T-helper 22 cell (primary cell): ENCODE measurements at regions not wholly inside any gene's neighbourhood (a gene's known extent, or its start where the extent isn't known, plus 50 kb on each side); places are given as distances from the start of the nearest gene placed in this dataset.

Experiments
- DNase-seq: peaks from one replicate; pipeline ENCODE4 v3.0.0-alpha.2; 2020; ENCODE audit warnings: low read depth

- no peak for DNase-seq
Measured at GRCh38 chr12:47560415-47560814, 145.4 kb downstream of the RPAP3 start.

DNA sequence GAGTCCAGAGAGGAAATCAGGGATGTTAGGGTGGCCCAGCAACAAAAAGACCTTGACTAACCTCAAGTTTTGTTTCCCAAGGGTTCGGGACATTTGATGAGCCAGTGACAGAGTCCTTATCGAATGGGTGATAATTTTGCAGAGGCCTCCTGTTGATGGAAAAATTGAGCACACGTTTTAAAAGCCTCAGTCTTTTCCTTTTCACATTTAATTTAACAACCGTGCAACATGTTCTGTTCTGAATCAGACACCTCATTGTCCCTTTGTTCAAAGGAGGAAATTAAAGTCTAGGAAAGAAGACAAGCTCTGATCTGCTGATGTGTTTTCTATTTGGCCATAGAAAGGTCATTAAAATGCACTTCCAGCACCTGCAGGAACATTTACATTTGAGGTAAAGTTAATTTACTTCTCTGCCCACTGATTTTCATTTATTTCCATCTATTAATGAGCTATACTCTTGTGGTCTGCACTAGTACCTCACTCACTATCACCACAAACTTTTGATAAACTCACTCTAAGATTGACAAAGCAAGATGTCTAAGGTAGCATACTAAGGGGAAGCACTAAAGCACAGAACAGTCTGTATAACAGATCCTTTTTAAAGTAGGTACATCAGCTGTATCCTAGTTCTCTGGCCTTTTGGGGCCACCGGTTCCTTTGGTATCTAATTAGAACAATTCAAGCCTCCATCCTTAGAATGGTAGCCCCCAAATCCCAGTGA lies 147.0 kb downstream of the RPAP3 start:
- no peak for DNase-seq

- DNase-seq: no peak
Measured at GRCh38 chr12:47557386-47557785, 148.4 kb downstream of the RPAP3 start.

DNA sequence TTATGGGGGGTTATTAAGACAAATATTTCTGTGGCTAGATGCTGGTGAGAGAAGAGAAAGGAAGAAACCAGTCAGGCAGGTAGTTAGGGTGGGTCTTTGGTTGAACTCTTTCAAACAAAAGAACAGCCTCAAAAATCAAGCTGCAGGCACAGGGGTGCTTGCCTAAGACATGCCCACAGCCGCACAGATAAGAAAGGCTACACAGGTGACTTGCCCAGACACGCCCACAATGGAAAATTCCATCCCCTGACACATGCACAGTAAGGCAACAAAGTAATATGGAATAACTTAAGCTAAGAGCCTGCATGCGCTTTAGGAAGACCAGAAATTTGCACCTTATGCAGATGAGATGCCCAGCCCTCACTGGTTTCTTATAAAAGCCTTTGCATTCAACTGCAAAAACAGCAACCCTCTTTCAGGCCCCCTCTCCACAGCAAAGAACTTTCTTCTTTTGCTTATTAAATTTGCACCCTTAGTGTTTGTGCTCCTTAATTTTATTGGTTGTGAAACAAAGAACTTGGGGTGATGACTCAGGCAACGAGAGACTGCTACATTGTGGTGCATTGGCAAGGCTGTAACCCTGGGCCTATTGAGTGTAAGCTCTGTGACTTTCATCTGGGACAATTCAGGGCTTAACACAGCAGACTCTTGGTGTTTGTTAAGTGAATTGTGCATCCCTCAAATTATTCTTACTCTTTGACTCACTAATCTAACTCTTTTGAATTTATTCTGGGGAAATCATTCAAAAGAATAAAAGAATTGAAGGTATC lies 149.4 kb downstream of the RPAP3 start:
- DNase-seq: no peak

DNA sequence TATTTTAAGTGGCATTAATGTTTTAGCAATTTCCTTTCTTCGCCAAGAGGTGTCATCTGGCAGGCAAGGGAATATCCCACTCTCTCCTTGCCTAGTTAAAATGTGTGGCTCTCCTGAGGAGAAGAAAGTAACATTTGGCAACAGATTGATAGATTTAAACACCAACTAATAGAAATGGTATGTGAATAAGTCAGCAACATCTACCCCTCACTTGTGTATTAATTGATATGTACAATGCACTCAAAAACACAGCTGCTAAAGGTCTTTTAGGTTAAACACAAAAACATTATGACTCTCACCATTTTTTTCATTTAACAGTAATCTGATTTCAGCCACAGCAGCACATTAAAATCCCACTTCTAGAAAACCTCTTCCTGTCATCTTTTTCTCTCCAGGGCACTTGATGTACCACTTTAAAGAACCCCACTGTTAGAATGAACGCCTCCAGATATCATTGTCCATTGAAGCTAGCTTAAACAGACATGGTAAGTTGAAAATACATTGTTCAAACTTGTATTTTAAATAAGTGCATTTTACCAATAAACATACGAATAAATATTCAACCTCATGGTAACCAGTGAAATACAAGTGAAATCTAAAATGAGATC lies 151.7 kb downstream of the RPAP3 start:
- DNase-seq: no peak

DNA sequence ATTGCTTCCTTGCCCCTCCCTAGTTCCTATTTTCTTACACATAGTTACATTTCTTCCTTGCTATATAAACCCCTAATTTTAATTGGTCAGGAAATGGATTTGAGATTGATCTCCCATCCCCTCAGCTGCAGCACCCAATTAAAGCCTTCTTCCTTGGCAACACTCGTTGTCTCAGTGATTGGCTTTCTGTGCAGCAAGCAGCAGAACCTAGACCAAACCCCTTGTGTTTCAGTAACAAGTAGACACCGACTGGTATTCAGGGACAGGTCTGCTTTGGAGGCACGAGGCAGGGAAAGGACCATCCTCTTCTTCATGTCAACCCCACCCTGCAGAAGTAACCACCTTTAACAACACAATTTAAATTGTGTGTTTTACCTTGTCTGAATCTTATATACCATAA lies 152.6 kb downstream of the RPAP3 start:
- DNase-seq: no peak

DNA sequence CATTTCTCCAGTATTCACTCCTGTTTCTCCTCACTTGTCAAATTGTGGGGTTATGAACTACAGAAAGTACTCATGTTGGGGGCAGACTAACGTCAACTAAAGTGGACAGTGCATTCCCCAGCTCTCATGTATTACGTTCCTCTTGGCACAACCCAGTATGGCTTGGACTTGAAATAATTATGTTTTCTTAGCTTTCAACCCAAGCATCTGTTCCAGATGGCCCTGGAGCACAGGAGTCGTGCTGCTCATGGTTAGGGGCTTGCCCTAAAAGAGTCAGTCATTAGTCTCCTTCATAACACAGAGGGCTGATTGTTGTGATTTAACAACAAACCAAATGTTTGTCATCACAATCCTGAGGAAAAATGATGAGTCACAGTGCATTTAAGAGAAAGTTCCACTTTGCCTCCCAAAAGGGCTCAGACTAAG lies 154.4 kb downstream of the RPAP3 start:
- no peak for DNase-seq

DNA sequence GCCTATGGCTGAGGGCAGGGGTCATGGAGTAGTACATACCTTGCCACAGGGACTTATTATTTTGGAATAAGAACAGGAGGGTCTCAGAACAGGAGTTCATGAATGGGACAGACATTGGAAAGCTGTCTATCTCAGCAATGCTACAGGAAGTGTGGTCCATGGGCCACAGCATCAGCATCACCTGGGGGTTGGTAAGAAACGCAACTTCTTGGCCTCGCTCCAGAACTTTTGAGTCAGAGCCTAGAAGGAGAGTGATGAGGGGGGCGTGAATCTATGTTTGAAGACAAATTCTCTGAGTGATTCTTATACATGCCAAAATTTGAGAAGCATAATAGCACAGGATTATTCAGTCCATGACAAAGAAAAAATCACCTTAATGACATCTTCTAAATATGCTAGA lies 156.6 kb downstream of the RPAP3 start:
- DNase-seq: no peak

DNA sequence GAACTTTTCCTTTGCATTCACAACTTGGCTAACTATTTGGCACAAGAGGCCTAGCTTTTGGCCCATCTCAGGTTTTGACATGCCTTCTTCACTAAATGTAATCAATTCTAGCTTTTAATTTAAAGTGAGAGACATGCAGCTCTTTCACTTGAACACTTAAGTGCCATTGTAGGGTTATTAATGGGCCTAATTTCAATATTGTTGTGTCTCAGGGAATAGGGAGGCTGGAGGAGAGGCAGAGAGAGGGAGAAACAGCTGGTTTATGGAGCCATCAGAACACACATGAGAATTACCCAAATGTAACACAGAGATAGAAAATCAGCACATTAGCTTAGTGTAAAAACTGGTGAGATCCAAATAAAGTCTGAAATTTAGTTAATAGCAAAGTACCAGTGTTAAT lies 157.4 kb downstream of the RPAP3 start:
- no peak for DNase-seq

- no peak for DNase-seq
Measured at GRCh38 chr12:47547077-47547476, 158.8 kb downstream of the RPAP3 start.

- no peak for DNase-seq
Measured at GRCh38 chr12:47545938-47546609, 159.8 kb downstream of the RPAP3 start.

DNA sequence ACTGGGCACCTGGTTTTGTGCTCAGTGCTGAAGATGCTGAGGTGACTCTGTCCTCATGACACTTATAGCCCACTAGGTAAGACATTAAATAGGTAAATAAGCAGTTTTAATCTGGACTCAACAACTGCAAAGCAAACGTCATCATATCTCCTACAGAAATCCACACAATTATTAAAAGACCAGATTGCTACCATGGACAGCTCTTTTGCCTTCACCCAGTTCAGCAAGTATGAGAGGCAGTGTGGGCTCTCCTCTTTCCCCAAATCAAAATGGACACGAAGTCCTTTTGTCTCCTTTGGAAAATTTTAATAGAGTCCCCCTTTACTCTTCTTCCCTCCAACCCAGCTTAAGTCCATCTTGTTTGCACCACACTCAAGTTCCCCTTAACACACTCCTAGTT lies 171.1 kb downstream of the RPAP3 start:
- no peak for DNase-seq

- DNase-seq: no peak
Measured at GRCh38 chr12:47530050-47530449, 175.8 kb downstream of the RPAP3 start.

DNA sequence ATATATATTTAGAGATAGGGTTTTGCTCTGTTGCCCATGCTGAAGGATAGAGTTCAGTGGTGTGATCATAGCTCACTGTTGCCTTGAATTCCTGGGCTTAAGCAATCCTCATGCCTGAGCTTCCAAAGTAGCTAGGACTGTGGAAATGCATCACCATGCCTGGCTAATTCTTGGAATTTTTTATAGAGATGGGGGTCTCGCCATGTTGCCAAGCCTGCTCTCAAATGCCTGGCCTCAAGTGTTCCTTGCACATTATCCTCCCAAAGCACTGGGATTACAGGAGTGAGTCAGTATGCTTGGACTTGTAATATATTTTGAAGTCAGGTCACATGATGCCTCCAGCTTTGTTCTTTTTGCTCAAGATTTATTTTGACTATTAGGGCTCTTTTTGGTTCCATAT lies 178.0 kb downstream of the RPAP3 start:
- DNase-seq: no peak

DNA sequence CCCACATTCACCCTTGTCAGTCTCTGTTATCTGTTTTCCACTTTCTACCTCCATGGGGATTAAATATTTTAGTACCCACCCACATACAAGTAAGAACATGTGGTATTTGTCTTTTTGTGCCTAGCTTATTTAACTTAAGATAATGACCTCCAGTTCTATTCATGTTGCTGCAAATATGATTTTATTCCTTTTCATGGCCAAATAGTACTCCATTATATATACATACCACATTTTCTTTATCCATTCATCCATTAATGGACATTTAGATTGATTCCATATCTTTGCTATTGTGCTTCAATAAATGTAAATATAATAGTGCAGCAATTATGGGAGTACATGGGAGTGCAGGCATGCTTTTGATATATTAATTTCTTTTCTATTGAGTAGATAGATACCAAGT lies 185.8 kb downstream of the RPAP3 start:
- DNase-seq: no peak

GRCh38 chr12:47517122-47517521 lies 188.7 kb downstream of the RPAP3 start:
- DNase-seq: no peak

DNA sequence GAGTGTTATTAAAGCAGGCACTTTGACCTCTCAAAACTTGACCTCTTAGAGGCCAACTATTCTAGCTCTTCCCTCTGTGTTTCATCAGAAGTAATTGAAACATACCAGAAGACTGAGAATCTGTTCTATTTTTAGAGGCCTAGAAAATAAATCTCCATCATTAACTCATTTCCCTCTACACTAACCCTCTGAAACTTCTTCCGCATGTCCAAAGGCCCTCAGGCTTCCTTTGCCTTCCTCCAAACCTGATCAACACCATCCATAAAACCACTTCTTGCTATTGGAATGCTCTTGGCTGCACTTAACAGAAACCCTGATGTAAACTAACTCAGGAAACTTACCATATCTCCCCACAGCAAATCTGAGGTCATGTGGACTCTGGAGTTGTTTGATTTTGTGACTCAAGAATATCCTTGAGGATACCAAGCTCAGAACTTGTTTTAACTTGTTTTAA lies 196.4 kb downstream of the RPAP3 start:
- no peak for DNase-seq

DNA sequence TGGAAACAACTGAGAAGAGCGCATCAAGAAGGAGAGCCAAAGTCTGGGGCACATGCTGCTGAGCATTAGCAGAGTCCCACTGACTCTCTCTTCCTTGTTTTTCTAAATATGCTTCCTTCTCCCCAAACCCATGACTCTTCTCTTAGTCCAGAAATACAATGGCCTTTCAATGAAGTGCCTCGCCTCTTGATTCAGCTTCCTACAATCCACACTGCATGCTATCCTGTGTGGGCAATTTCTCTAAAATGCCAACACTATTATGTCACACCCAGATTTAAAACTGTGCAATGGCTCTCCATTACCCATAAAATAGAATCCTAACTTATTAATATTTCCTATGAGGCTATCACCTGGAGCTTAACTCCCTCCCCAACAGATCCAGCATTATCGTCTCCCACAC lies 198.6 kb downstream of the RPAP3 start:
- no peak for DNase-seq

GRCh38 chr12:47504775-47505446 lies 200.9 kb downstream of the RPAP3 start:
- no peak for DNase-seq

GRCh38 chr12:47493801-47494200 lies 212.0 kb downstream of the RPAP3 start:
- no peak for DNase-seq

- DNase-seq: no peak
Measured at GRCh38 chr12:47491516-47492305, 214.1 kb downstream of the RPAP3 start.
